GM21619 (cell line): ENCODE measurements at regions not wholly inside any gene's neighbourhood (a gene's known extent, or its start where the extent isn't known, plus 50 kb on each side); places are given as distances from the start of the nearest gene placed in this dataset.
"Not testable (repeated sequence)": the region's sequence is repeated elsewhere in the genome, so short reads cannot be mapped to it uniquely, and the experiment has no call there.

Source experiments
- ATAC-seq: cut with Tn5 transposase; IDR thresholded peaks from one replicate; pipeline ENCODE4 v1.9.1; 2021; ENCODE audit not compliant: unreplicated experiment

- ATAC-seq, result no peak
Observed at GRCh38 chr5:53263151-53263550, 153.6 kb upstream of the MOCS2 start.

GRCh38 chr5:53265043-53265442, 155.5 kb upstream of the MOCS2 start:
- no peak for ATAC-seq

GRCh38 chr5:53268241-53268640, 158.7 kb upstream of the MOCS2 start:
- not testable (repeated sequence) for ATAC-seq

GRCh38 chr5:53275666-53276065, 166.1 kb upstream of the MOCS2 start:
- ATAC-seq, result no peak

- ATAC-seq, result no peak
Observed at GRCh38 chr5:53276825-53277224, 167.3 kb upstream of the MOCS2 start.

GRCh38 chr5:53277491-53277890, 167.9 kb upstream of the MOCS2 start:
- no peak for ATAC-seq

GRCh38 chr5:53287573-53287972, 178.0 kb upstream of the MOCS2 start:
- ATAC-seq, result no peak

GRCh38 chr5:53288511-53288910, 179.0 kb upstream of the MOCS2 start:
- ATAC-seq, result no peak

GRCh38 chr5:53291047-53291446, 181.5 kb upstream of the MOCS2 start:
- ATAC-seq, result no peak

GRCh38 chr5:53291528-53291927, 182.0 kb upstream of the MOCS2 start:
- no peak for ATAC-seq

GRCh38 chr5:53298841-53299240, 181.6 kb upstream of the FST start:
- no peak for ATAC-seq

GRCh38 chr5:53302529-53302928, 177.9 kb upstream of the FST start:
- no peak for ATAC-seq

- no peak for ATAC-seq
Observed at GRCh38 chr5:53303105-53303504, 177.3 kb upstream of the FST start.

- not testable (repeated sequence) for ATAC-seq
Observed at GRCh38 chr5:53305316-53305715, 175.1 kb upstream of the FST start.

- no peak for ATAC-seq
Observed at GRCh38 chr5:53309653-53310052, 170.8 kb upstream of the FST start.

- no peak for ATAC-seq
Observed at GRCh38 chr5:53311681-53312080, 168.7 kb upstream of the FST start.

- no peak for ATAC-seq
Observed at GRCh38 chr5:53313145-53313544, 167.3 kb upstream of the FST start.

GRCh38 chr5:53318303-53318702, 162.1 kb upstream of the FST start:
- no peak for ATAC-seq

- ATAC-seq, result no peak
Observed at GRCh38 chr5:53319315-53319714, 161.1 kb upstream of the FST start.

- ATAC-seq, result no peak
Observed at GRCh38 chr5:53321073-53321472, 159.4 kb upstream of the FST start.

GRCh38 chr5:53321721-53322120, 158.7 kb upstream of the FST start:
- no peak for ATAC-seq

- no peak for ATAC-seq
Observed at GRCh38 chr5:53322257-53322656, 158.2 kb upstream of the FST start.

GRCh38 chr5:53323511-53323910, 156.9 kb upstream of the FST start:
- no peak for ATAC-seq
